Keratinocyte (primary cell): ENCODE measurements at regions not wholly inside any gene's neighbourhood (a gene's known extent, or its start where the extent isn't known, plus 50 kb on each side); places are given as distances from the start of the nearest gene placed in this dataset.

Experiments
- DNase-seq: peaks from one replicate; pipeline ENCODE4 v3.0.0-alpha.2; 2011; ENCODE audit warnings: low read depth, missing footprints, low spot score
- FAIRE-seq: peaks from 2 replicates; lab custom pipeline; 2011; peaks lifted over from hg19 to GRCh38; lab: Jason Lieb, UNC
- H2AFZ ChIP-seq: 2 replicates; pipeline ENCODE4 v1.6.0; 2012; ENCODE audit warnings: low read length, control low read depth, inconsistent platforms; ENCODE audit not compliant: control insufficient read depth
- H3K27ac ChIP-seq: 2 replicates; pipeline ENCODE4 v1.5.1; 2011; ENCODE audit warnings: low read length; ENCODE audit not compliant: control insufficient read depth, insufficient read depth
- H3K27me3 ChIP-seq: 3 replicates; pipeline ENCODE4 v1.6.0; 2011; ENCODE audit warnings: low read length; ENCODE audit not compliant: control insufficient read depth, insufficient read depth; ENCODE audit errors: extremely low read depth
- H3K36me3 ChIP-seq, 2 experiments: 2 replicates in 1 of 2; 3 replicates in 1 of 2; pipeline ENCODE4 v1.5.1; 2011; ENCODE audit warnings: low read length in 2 of 2, mild to moderate bottlenecking in 1 of 2; ENCODE audit not compliant: control insufficient read depth in 2 of 2, insufficient read depth in 2 of 2; ENCODE audit errors: extremely low read depth in 1 of 2
- H3K4me1 ChIP-seq: 3 replicates; pipeline ENCODE4 v1.5.1; 2011; ENCODE audit warnings: low read length; ENCODE audit not compliant: control insufficient read depth, insufficient read depth; ENCODE audit errors: extremely low read depth
- H3K4me2 ChIP-seq: 3 replicates; pipeline ENCODE4 v1.6.0; 2011; ENCODE audit warnings: low read depth, low read length; ENCODE audit not compliant: control insufficient read depth, insufficient read depth; ENCODE audit errors: extremely low read depth
- H3K4me3 ChIP-seq, 3 experiments: fragments of 200-600 bp in 1 of 3; sonication (generic) in 1 of 3; 2 replicates in 2 of 3; 3 replicates in 1 of 3; pipeline ENCODE4 v1.5.1; 2011 to 2016; ENCODE audit warnings: low read length in 3 of 3, mild to moderate bottlenecking in 3 of 3, control low read depth in 2 of 3, inconsistent platforms in 1 of 3, low read depth in 1 of 3, mixed read lengths in 1 of 3, mixed run types in 1 of 3, moderate library complexity in 1 of 3; ENCODE audit not compliant: control insufficient read depth in 2 of 3, insufficient read depth in 2 of 3; ENCODE audit errors: extremely low read depth in 1 of 3
- H3K79me2 ChIP-seq: 2 replicates; pipeline ENCODE4 v1.6.0; 2012; ENCODE audit warnings: low read length; ENCODE audit not compliant: control insufficient read depth, insufficient read depth
- H3K9ac ChIP-seq: 3 replicates; pipeline ENCODE4 v1.6.0; 2011; ENCODE audit warnings: low read length; ENCODE audit not compliant: control insufficient read depth, insufficient read depth; ENCODE audit errors: extremely low read depth
- H3K9me1 ChIP-seq: 3 replicates; pipeline ENCODE4 v1.6.0; 2011; ENCODE audit warnings: low read length; ENCODE audit not compliant: control insufficient read depth, insufficient read depth; ENCODE audit errors: extremely low read depth
- H3K9me3 ChIP-seq: 2 replicates; pipeline ENCODE4 v1.5.1; 2012; ENCODE audit warnings: low read depth, low read length; ENCODE audit not compliant: control insufficient read depth
- H4K20me1 ChIP-seq: 3 replicates; pipeline ENCODE4 v1.6.0; 2011; ENCODE audit warnings: low read length; ENCODE audit not compliant: control insufficient read depth, insufficient read depth; ENCODE audit errors: extremely low read depth
- CTCF ChIP-seq, 3 experiments: IDR thresholded peaks in 1 of 3; conservative IDR thresholded peaks in 1 of 3; optimal IDR thresholded peaks in 1 of 3; 2 replicates in 2 of 3; 3 replicates in 1 of 3; pipeline versions ENCODE3 to v1.5.1; 2011; ENCODE audit warnings: low read length in 3 of 3, mild to moderate bottlenecking in 3 of 3, moderate library complexity in 2 of 3, control low read depth in 1 of 3, inconsistent platforms in 1 of 3; ENCODE audit not compliant: insufficient read depth in 2 of 3; ENCODE audit errors: extremely low read depth in 1 of 3
- EZH2 ChIP-seq: IDR thresholded peaks from one replicate; pipeline ENCODE4 v1.6.1; 2012; ENCODE audit warnings: inconsistent platforms, mild to moderate bottlenecking, low read length, moderate library complexity
- dilution Hi-C: fragments of 300-500 bp; cut with MboI; formaldehyde crosslinking; loops from one replicate; pipeline ENCODE4 v1.7.0; 2020; ENCODE audit warnings: low sequenced_read_pairs; ENCODE audit not compliant: extremely low pct_ligation_motif_present

- Histone ChIP-seq H3K9me1 (no peaks in the 10 kb centered on the region), H4K20me1 (no peaks in the 10 kb centered on the region), H3K27me3 (no peaks in the 10 kb centered on the region), H3K4me2 (no peak overlapping the region), H3K27ac (no peak overlapping the region), H3K4me3 (no peak overlapping the region), H3K36me3 (no peaks in the 10 kb centered on the region), H3K4me1 (peaks cover 23% of the 10 kb centered on the region), H3K79me2 (no peaks in the 10 kb centered on the region), H3K9me3 (no peaks in the 10 kb centered on the region), H2AFZ (no peak overlapping the region), H3K9ac (no peak overlapping the region)
- dilution Hi-C loops = loop anchor here (5.0 kb wide), 1 partner anchor 65 kb away; no protein-coding TSS in a partner anchor
- TF ChIP-seq EZH2 (no peak), CTCF (optimal IDR thresholded peaks at IDR 0.05 in 1 of 3, IDR thresholded peaks at IDR 0.05 in 1 of 3, conservative IDR thresholded peaks at IDR 0.05 in 1 of 3; ENCODE audit: extremely low read depth in 1 of 3, insufficient read depth in 2 of 3, low read length in 3 of 3) (no peak)
- no peak for FAIRE-seq
- no peak for DNase-seq
Observed at GRCh38 chr21:29242201-29242600, 56.5 kb upstream of the BACH1 start.

GRCh38 chr21:29243188-29243587, 55.5 kb upstream of the BACH1 start:
- FAIRE-seq (no peak), DNase-seq (no peak)
- Histone ChIP-seq H3K9ac (no peak overlapping the region), H3K36me3 (no peaks in the 10 kb centered on the region), H3K4me2 (no peak overlapping the region), H4K20me1 (no peaks in the 10 kb centered on the region), H3K27ac (no peak overlapping the region), H3K27me3 (no peaks in the 10 kb centered on the region), H3K79me2 (no peaks in the 10 kb centered on the region), H3K4me3 (no peak overlapping the region), H2AFZ (no peak overlapping the region), H3K9me3 (no peaks in the 10 kb centered on the region), H3K4me1 (peaks cover 13% of the 10 kb centered on the region), H3K9me1 (no peaks in the 10 kb centered on the region)
- TF ChIP-seq CTCF (optimal IDR thresholded peaks at IDR 0.05 in 1 of 3, IDR thresholded peaks at IDR 0.05 in 1 of 3, conservative IDR thresholded peaks at IDR 0.05 in 1 of 3; ENCODE audit: extremely low read depth in 1 of 3, insufficient read depth in 2 of 3, low read length in 3 of 3) (no peak), EZH2 (no peak)
- dilution Hi-C loops = loop anchor here (5.0 kb wide), 1 partner anchor 66 kb away; no protein-coding TSS in a partner anchor
